Vagina (tissue), 2 donors: ENCODE measurements at regions not wholly inside any gene's neighbourhood (a gene's known extent, or its start where the extent isn't known, plus 50 kb on each side); places are given as distances from the start of the nearest gene placed in this dataset.

ENCODE experiments used
- DNase-seq, 2 donors: peaks; one replicate each; pipeline ENCODE4 v3.0.0-alpha.2; 2017; ENCODE audit errors: extremely low spot score in 2 of 2
- H3K27ac ChIP-seq: fragments of 200-600 bp; sonication (generic); one replicate; pipeline ENCODE4 v1.5.1; 2019
- H3K27me3 ChIP-seq: fragments of 200-600 bp; sonication (generic); one replicate; pipeline ENCODE4 v1.5.1; 2019
- H3K36me3 ChIP-seq, 2 donors: fragments of 200-600 bp; sonication (generic); one replicate each; pipeline ENCODE4 v1.5.1; 2017 to 2019
- H3K4me1 ChIP-seq: fragments of 200-600 bp; sonication (generic); one replicate; pipeline ENCODE4 v1.5.1; 2019
- H3K4me3 ChIP-seq, 2 donors: fragments of 200-600 bp; sonication (generic); 1 replicate in 1 of 2; 2 replicates in 1 of 2; pipeline ENCODE4 v1.5.1; 2016 to 2019
- H3K9me3 ChIP-seq: fragments of 200-600 bp; sonication (generic); one replicate; pipeline ENCODE4 v1.5.1; 2019
- CTCF ChIP-seq, 3 experiments: fragments of 450-650 bp in 2 of 3; fragments of 200-600 bp in 1 of 3; sonication (generic) in 1 of 3; IDR thresholded peaks; one replicate each; pipeline ENCODE4 v1.5.1; 2017 to 2019; ENCODE audit warnings: antibody characterized with exemption in 3 of 3, mild to moderate bottlenecking in 2 of 3, moderate library complexity in 2 of 3
- POLR2A ChIP-seq, 2 donors: fragments of 450-650 bp; IDR thresholded peaks; one replicate each; pipeline ENCODE4 v1.6.1; 2017; ENCODE audit warnings: antibody characterized with exemption in 2 of 2, mild to moderate bottlenecking in 2 of 2, moderate library complexity in 2 of 2
- POLR2AphosphoS5 ChIP-seq, 2 donors: sonication (generic); formaldehyde crosslinking; IDR thresholded peaks; one replicate each; pipeline ENCODE4 v1.9.0; 2017; ENCODE audit warnings: antibody characterized with exemption in 2 of 2, mild to moderate bottlenecking in 2 of 2, low read depth in 1 of 2; ENCODE audit not compliant: insufficient read depth in 1 of 2
- intact Hi-C: fragments of 100-400 bp; cut with DNase I; formaldehyde crosslinking; loops from one replicate; pipeline ENCODE4 v1.15.1; 2023

- H3K36me3 ChIP-seq = no peaks in the 10 kb centered on the region
- H3K4me1 ChIP-seq = peaks cover 3% of the 10 kb centered on the region
- no peaks in the 10 kb centered on the region for H3K9me3 ChIP-seq
- DNase-seq = no peak
- intact Hi-C loops = no loop called here
- TF ChIP-seq CTCF (IDR thresholded peaks at IDR 0.05) (no peak), POLR2A (IDR thresholded peaks at IDR 0.05) (no peak), POLR2AphosphoS5 (IDR thresholded peaks at IDR 0.05; ENCODE audit: insufficient read depth in 1 of 2, low read depth in 1 of 2) (no peak)
- H3K27ac ChIP-seq = no peak overlapping the region
- no peak overlapping the region for H3K4me3 ChIP-seq
- H3K27me3 ChIP-seq = no peaks in the 10 kb centered on the region
Observed at GRCh38 chr3:194826594-194826993, 140.9 kb downstream of the FAM43A start.

- Histone ChIP-seq H3K36me3 (no peaks in the 10 kb centered on the region), H3K4me3 (no peak overlapping the region), H3K27me3 (no peaks in the 10 kb centered on the region), H3K9me3 (no peaks in the 10 kb centered on the region), H3K4me1 (peaks cover 3% of the 10 kb centered on the region), H3K27ac (no peak overlapping the region)
- intact Hi-C loops = no loop called here
- DNase-seq = no peak
- no peak for TF ChIP-seq POLR2A (IDR thresholded peaks at IDR 0.05)
- TF ChIP-seq POLR2AphosphoS5 (IDR thresholded peaks at IDR 0.05; ENCODE audit: insufficient read depth in 1 of 2, low read depth in 1 of 2) = no peak
- no peak for TF ChIP-seq CTCF (IDR thresholded peaks at IDR 0.05)
Observed at GRCh38 chr3:194827486-194827885, 141.8 kb downstream of the FAM43A start.

GRCh38 chr3:194828116-194828515 lies 142.4 kb downstream of the FAM43A start:
- Histone ChIP-seq H3K9me3 (no peaks in the 10 kb centered on the region), H3K4me3 (no peak overlapping the region), H3K4me1 (peaks cover 9% of the 10 kb centered on the region), H3K27ac (no peak overlapping the region), H3K36me3 (no peaks in the 10 kb centered on the region), H3K27me3 (no peaks in the 10 kb centered on the region)
- TF ChIP-seq POLR2A (IDR thresholded peaks at IDR 0.05) (no peak), CTCF (IDR thresholded peaks at IDR 0.05) (no peak), POLR2AphosphoS5 (IDR thresholded peaks at IDR 0.05; ENCODE audit: insufficient read depth in 1 of 2, low read depth in 1 of 2) (no peak)
- no peak for DNase-seq
- intact Hi-C loops = no loop called here

- DNase-seq = no peak
- Histone ChIP-seq H3K36me3 (no peaks in the 10 kb centered on the region), H3K27me3 (no peaks in the 10 kb centered on the region), H3K9me3 (no peaks in the 10 kb centered on the region), H3K4me3 (no peak overlapping the region), H3K27ac (no peak overlapping the region), H3K4me1 (peaks cover 9% of the 10 kb centered on the region)
- TF ChIP-seq POLR2AphosphoS5 (IDR thresholded peaks at IDR 0.05; ENCODE audit: insufficient read depth in 1 of 2, low read depth in 1 of 2) = no peak
- no peak for TF ChIP-seq CTCF (IDR thresholded peaks at IDR 0.05)
- intact Hi-C loops = no loop called here
Observed at GRCh38 chr3:194828926-194829325, 143.2 kb downstream of the FAM43A start.

- Histone ChIP-seq H3K27ac (no peak overlapping the region), H3K27me3 (no peaks in the 10 kb centered on the region), H3K4me3 (no peak overlapping the region), H3K4me1 (peaks cover 6% of the 10 kb centered on the region), H3K36me3 (no peaks in the 10 kb centered on the region), H3K9me3 (no peaks in the 10 kb centered on the region)
- no peak for DNase-seq
- intact Hi-C loops = no loop called here
- TF ChIP-seq POLR2A (IDR thresholded peaks at IDR 0.05) (no peak), CTCF (IDR thresholded peaks at IDR 0.05) (no peak), POLR2AphosphoS5 (IDR thresholded peaks at IDR 0.05; ENCODE audit: insufficient read depth in 1 of 2, low read depth in 1 of 2) (no peak)
Observed at GRCh38 chr3:194830401-194830800, 144.7 kb downstream of the FAM43A start.
